ENCODE measurements at regions not wholly inside any gene's neighbourhood (a gene's known extent, or its start where the extent isn't known, plus 50 kb on each side); places are given as distances from the start of the nearest gene placed in this dataset.

GRCh38 chr5:23437011-23437410 is 70.4 kb upstream of the PRDM9 start:
- TF ChIP-seq CTCF (IDR thresholded peaks at IDR 0.05; ENCODE audit: insufficient read depth, low read length, poor library complexity, severe bottlenecking) (no peak), EZH2phosphoT487 (conservative IDR thresholded peaks at IDR 0.05; ENCODE audit: low read length) (no peak)

Data from SU-DHL-6 (cell line).